Activated naive CD4-positive, alpha-beta T cell treated with anti-CD3 and anti-CD28 coated beads, Interleukin-2, amount 10 ng/mL, durations not matched to agents 7 days and 5 days (primary cell): ENCODE measurements at regions not wholly inside any gene's neighbourhood (a gene's known extent, or its start where the extent isn't known, plus 50 kb on each side); places are given as distances from the start of the nearest gene placed in this dataset.
"Not testable (repeated sequence)": the region's sequence is repeated elsewhere in the genome, so short reads cannot be mapped to it uniquely, and the experiment has no call there.

Source experiments
- CTCF ChIA-PET: fragments of 350-600 bp; sonication (Branson Sonifier 250); formaldehyde crosslinking; loops from one replicate; lab custom pipeline; 2021; ENCODE audit warnings: antibody characterized with exemption; lab: Charles Lee
- DNase-seq: peaks from one replicate; pipeline ENCODE4 v3.0.0-alpha.2; 2020
- H3K27ac Mint-ChIP-seq: one replicate; pipeline ENCODE4 v1.8.0; 2021; ENCODE audit warnings: mild to moderate bottlenecking, moderate library complexity, mixed read lengths
- H3K27me3 Mint-ChIP-seq: one replicate; pipeline ENCODE4 v1.8.0; 2021; ENCODE audit warnings: mild to moderate bottlenecking, mixed read lengths
- H3K36me3 Mint-ChIP-seq: one replicate; pipeline ENCODE4 v1.8.0; 2021; ENCODE audit warnings: mixed read lengths
- H3K4me1 Mint-ChIP-seq: one replicate; pipeline ENCODE4 v1.8.0; 2021; ENCODE audit warnings: mixed read lengths
- H3K4me3 Mint-ChIP-seq: one replicate; pipeline ENCODE4 v1.8.0; 2021; ENCODE audit warnings: mild to moderate bottlenecking, moderate library complexity, mixed read lengths
- H3K9me3 Mint-ChIP-seq: one replicate; pipeline ENCODE4 v1.8.0; 2021; ENCODE audit warnings: mixed read lengths

DNA sequence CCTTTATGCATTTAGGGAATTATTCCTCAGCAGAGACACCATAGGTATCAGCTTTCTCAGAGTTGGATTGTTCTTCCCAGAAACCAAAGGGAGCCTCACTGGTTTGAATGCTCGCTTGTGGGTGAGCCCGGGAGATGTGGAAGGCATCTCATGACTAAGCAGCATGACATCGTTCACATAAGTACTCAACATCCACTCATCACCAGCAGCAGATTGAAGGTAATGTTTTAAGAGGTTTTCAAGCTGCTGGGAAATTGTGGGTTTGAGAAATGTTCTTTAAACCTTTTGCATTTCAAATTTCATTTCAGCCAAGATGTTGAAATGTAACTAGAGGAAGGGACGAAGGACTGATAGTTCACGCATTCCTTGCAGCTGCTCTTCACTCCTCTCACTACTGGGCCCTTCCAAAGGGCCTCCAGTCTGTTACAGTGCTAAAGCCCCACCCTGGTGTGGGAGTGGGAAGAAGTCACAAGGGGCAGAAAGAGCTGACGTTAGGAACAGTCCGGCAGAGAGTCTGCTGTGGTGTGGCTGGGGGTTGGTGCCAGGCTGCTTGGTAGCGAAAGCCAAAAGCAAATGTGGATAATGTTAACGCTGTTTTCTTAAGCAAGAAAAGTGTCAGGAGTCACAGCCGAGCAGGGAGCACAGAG lies 324.5 kb upstream of the EPHA4 start:
- no peaks in the 10 kb centered on the region for H3K36me3 Mint-ChIP-seq
- H3K9me3 Mint-ChIP-seq = peaks cover 3% of the 10 kb centered on the region
- no peaks in the 10 kb centered on the region for H3K4me1 Mint-ChIP-seq
- H3K27me3 Mint-ChIP-seq = no peaks in the 10 kb centered on the region
- no peak overlapping the region for H3K4me3 Mint-ChIP-seq
- no peak for DNase-seq
- no peak overlapping the region for H3K27ac Mint-ChIP-seq
- CTCF ChIA-PET = no interaction called here

DNA sequence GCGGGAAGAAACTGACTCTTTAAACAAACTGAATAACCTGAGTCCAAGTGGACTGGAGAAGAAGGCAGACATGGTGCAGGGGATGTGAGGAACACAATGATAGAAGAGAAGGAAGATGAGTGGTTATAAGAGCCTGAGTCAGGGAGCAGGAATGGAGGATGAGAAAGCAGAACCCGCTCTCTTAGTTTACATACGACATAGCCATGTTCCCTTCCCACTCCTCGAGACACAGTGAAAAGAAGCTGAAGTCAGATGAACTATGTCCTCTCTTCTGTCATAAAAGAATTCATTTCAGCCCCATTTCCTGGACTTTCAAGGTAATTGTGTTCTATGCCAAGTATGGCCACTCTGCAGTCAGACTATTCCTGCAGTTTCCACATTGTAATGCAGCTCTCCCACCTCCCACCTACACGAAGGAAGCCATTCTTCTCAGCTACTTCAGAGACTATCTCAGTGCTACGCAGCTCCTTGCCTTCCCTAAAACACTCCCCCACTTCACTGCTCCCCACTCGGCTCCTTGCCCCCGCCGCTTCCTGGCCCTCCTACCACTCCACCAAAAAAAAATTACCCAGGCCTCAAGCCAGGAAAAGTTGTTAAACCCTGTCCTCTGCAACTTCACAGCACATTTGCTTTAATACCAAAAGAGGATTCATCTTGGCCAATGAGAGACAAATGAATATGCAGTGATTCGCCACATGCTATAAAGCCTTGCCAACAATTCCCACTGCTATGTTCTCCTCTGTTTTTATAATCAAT lies 323.4 kb upstream of the EPHA4 start:
- H3K4me3 Mint-ChIP-seq = no peak overlapping the region
- H3K27me3 Mint-ChIP-seq = no peaks in the 10 kb centered on the region
- no peaks in the 10 kb centered on the region for H3K4me1 Mint-ChIP-seq
- H3K9me3 Mint-ChIP-seq = peaks cover 3% of the 10 kb centered on the region
- H3K36me3 Mint-ChIP-seq = no peaks in the 10 kb centered on the region
- H3K27ac Mint-ChIP-seq = no peak overlapping the region
- CTCF ChIA-PET = no interaction called here
- no peak for DNase-seq

DNA sequence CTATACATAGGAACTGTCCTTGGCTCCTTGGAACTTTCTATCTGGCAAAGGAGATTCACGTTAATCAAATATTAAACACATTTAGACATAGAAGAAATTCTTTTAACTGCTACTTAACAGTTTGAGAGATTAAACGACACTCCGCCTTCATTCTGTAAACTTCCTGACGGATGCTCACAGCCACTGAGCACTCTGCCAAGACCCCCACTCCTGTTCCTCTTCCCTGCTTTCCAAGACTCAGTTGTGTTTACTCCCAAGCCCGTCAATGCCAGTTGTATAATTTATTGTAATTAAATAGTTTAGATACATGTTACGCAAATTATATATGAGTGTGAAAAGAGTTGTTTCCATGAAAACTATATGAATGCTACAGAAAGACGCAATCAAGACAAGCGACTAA lies 321.4 kb upstream of the EPHA4 start:
- H3K27ac Mint-ChIP-seq = no peak overlapping the region
- no peaks in the 10 kb centered on the region for H3K27me3 Mint-ChIP-seq
- DNase-seq = no peak
- H3K4me3 Mint-ChIP-seq = no peak overlapping the region
- CTCF ChIA-PET = no interaction called here
- H3K36me3 Mint-ChIP-seq = no peaks in the 10 kb centered on the region
- H3K4me1 Mint-ChIP-seq = no peaks in the 10 kb centered on the region
- peaks cover 3% of the 10 kb centered on the region for H3K9me3 Mint-ChIP-seq

GRCh38 chr2:221892006-221892405 lies 319.9 kb upstream of the EPHA4 start:
- H3K27ac Mint-ChIP-seq, H3K9me3 Mint-ChIP-seq, CTCF ChIA-PET, H3K4me3 Mint-ChIP-seq, DNase-seq, H3K36me3 Mint-ChIP-seq, H3K27me3 Mint-ChIP-seq, H3K4me1 Mint-ChIP-seq: not testable (repeated sequence)

DNA sequence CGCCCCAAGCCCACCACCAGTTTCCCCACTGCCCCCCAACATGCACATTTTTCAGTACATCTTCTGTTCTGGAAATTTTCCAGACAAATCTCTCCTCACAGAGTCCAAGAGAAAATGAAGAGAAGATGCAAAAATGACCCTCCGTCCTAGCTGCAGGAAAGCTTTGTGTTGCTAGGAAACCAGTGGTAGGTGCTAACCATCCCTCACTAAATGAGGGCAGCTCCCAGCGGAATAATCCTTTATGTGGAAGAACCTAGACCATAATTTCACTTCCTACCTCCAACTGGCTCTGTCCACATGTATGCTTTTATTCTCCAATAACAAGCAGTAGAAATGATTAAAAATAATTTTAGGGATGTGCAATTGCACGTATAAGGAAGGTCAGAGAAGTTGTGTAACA lies 311.9 kb upstream of the EPHA4 start:
- Mint-ChIP-seq H3K9me3 (no peaks in the 10 kb centered on the region), H3K36me3 (no peaks in the 10 kb centered on the region), H3K27me3 (no peaks in the 10 kb centered on the region), H3K4me1 (no peaks in the 10 kb centered on the region), H3K27ac (no peak overlapping the region), H3K4me3 (no peak overlapping the region)
- CTCF ChIA-PET = no interaction called here
- no peak for DNase-seq

- CTCF ChIA-PET = no interaction called here
- Mint-ChIP-seq H3K27me3 (no peaks in the 10 kb centered on the region), H3K36me3 (no peaks in the 10 kb centered on the region), H3K4me1 (no peaks in the 10 kb centered on the region), H3K27ac (no peak overlapping the region), H3K4me3 (no peak overlapping the region), H3K9me3 (peaks cover 6% of the 10 kb centered on the region)
- DNase-seq = no peak
Measured at GRCh38 chr2:221876016-221876415, 303.9 kb upstream of the EPHA4 start.

GRCh38 chr2:221874444-221874843 lies 302.3 kb upstream of the EPHA4 start:
- Mint-ChIP-seq H3K4me3 (no peak overlapping the region), H3K9me3 (peaks cover 9% of the 10 kb centered on the region), H3K4me1 (no peaks in the 10 kb centered on the region), H3K27ac (no peak overlapping the region), H3K27me3 (no peaks in the 10 kb centered on the region), H3K36me3 (no peaks in the 10 kb centered on the region)
- CTCF ChIA-PET = no interaction called here
- no peak for DNase-seq

- Mint-ChIP-seq H3K4me1 (no peaks in the 10 kb centered on the region), H3K4me3 (no peak overlapping the region), H3K9me3 (peaks cover 3% of the 10 kb centered on the region), H3K36me3 (no peaks in the 10 kb centered on the region), H3K27me3 (no peaks in the 10 kb centered on the region), H3K27ac (no peak overlapping the region)
- CTCF ChIA-PET = no interaction called here
- DNase-seq = no peak
Measured at GRCh38 chr2:221857719-221858118, 285.6 kb upstream of the EPHA4 start.

DNA sequence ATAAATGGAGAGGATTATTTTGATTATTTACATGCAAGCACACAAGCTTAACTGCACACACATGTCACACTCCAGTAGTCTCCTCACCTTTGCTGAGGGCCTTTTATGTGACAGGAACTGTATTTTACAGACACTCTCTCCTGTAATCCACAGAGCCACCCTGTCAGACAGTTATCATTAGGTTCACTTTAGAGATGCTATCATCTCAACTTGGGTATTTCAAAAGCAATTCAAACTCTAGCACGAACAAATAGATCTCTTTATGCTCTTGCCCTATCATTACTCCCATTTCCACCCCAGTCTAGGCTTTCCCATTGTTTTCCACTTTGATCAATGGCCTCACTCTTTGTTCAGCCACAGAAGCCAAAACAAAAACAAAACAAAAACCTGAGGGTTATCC lies 281.2 kb upstream of the EPHA4 start:
- Mint-ChIP-seq H3K9me3 (peaks cover 3% of the 10 kb centered on the region), H3K27ac (no peak overlapping the region), H3K4me3 (no peak overlapping the region), H3K27me3 (no peaks in the 10 kb centered on the region), H3K36me3 (no peaks in the 10 kb centered on the region), H3K4me1 (no peaks in the 10 kb centered on the region)
- CTCF ChIA-PET = no interaction called here
- DNase-seq = no peak

DNA sequence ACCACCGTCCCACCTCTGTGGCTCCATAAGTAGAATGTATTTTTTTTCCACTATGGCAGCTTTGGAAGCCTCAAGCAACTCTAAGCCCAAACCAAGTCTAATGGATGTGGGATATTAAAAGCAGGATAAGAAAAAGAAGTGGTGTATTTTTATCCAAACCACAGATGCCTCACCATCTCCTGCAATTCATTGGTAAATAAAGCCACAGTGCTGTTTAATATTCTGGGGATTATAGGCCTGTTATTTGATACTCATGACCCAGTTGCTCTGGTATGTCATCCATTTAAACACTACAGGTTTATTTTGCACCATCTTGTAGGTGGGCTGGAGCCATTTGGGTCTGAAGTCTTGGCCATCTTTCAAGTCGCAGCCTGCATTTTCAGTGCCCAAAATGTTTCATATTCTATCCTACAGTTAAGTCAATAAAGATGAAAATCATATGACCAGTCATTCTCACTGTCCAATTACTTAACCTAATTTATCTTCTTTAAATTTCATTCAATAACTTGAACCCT lies 279.5 kb upstream of the EPHA4 start:
- Mint-ChIP-seq H3K4me3 (no peak overlapping the region), H3K9me3 (peaks cover 3% of the 10 kb centered on the region), H3K27ac (no peak overlapping the region), H3K27me3 (no peaks in the 10 kb centered on the region), H3K36me3 (no peaks in the 10 kb centered on the region), H3K4me1 (no peaks in the 10 kb centered on the region)
- CTCF ChIA-PET = no interaction called here
- no peak for DNase-seq

DNA sequence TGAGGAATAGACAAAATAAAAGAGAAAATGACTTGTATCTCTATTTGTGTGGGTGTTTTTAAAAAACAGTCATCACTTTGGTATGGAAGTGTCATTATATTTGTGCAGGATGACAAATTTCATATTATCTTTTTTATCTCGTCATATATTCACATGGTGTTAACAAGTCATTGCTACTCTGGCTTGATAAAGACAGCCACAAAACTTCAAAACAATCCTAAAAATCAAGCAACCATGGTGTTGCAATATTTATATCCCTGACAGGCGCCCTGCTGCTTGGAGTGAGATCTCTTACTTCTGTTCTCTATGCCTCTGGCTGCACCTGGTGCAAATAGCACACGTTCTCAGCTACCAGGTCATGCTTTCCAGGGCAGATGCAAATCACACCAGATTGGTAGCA lies 278.0 kb upstream of the EPHA4 start:
- Mint-ChIP-seq H3K9me3 (peaks cover 3% of the 10 kb centered on the region), H3K36me3 (no peaks in the 10 kb centered on the region), H3K4me3 (no peak overlapping the region), H3K27me3 (no peaks in the 10 kb centered on the region), H3K27ac (no peak overlapping the region), H3K4me1 (no peaks in the 10 kb centered on the region)
- CTCF ChIA-PET = no interaction called here
- no peak for DNase-seq

- Mint-ChIP-seq H3K27me3 (no peaks in the 10 kb centered on the region), H3K4me1 (no peaks in the 10 kb centered on the region), H3K4me3 (no peak overlapping the region), H3K27ac (no peak overlapping the region), H3K9me3 (no peaks in the 10 kb centered on the region), H3K36me3 (no peaks in the 10 kb centered on the region)
- CTCF ChIA-PET = interaction anchor here (0.7 kb wide), 1 partner anchor 10 kb away, joined by 3 read pairs; no protein-coding TSS in a partner anchor
- DNase-seq = no peak
Measured at GRCh38 chr2:221848286-221848685, 276.2 kb upstream of the EPHA4 start.

- H3K27ac Mint-ChIP-seq = no peak overlapping the region
Measured at GRCh38 chr2:221845021-221845365, 272.9 kb upstream of the EPHA4 start.

DNA sequence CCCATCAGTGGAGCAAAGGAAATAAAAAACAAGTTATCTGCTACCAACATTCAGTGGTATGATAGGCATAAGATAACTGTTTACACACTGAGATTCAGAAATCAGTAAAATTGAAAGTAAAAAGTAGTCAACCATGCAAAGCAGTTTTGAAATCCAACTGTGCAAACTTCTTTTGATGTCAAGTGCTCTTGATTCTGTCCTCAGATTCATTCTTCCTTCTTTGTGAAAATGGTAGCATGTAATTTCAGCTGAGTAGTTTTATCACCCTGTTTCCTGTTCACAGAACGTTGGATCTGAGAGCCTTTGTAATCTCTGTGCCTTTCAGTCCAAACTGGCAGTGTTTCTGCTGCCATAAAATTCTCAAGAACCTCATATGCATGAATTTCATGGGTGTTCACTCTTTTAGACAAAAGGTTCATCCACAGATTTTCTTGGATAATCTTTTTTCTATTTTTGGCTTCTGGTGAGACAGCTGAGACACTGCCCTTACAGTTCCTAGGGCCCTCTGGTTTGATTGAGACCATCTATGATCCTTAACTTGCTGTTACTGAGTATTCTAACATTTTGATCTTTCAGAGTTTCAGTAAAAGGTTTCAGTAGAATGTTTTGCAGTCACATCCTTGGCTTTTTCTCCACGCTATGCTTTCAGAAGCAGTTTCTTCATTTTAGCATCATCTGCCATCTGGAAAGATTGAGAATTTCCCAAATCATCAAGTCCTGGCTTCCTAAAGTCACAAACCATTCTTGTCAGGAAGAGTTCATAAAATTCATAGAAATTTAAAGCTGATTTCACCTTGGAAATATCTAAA lies 272.3 kb upstream of the EPHA4 start:
- no peaks in the 10 kb centered on the region for H3K36me3 Mint-ChIP-seq
- no peak for DNase-seq
- H3K4me3 Mint-ChIP-seq = no peak overlapping the region
- H3K27me3 Mint-ChIP-seq = no peaks in the 10 kb centered on the region
- H3K4me1 Mint-ChIP-seq = no peaks in the 10 kb centered on the region
- CTCF ChIA-PET = no interaction called here
- H3K27ac Mint-ChIP-seq = no peak overlapping the region
- H3K9me3 Mint-ChIP-seq = no peaks in the 10 kb centered on the region

More at GRCh38 chr2:221845021-221845365, 272.9 kb upstream of the EPHA4 start:
- Mint-ChIP-seq H3K4me1 (no peaks in the 10 kb centered on the region), H3K4me3 (no peak overlapping the region), H3K27me3 (no peaks in the 10 kb centered on the region), H3K36me3 (no peaks in the 10 kb centered on the region), H3K9me3 (no peaks in the 10 kb centered on the region)
- no peak for DNase-seq
- CTCF ChIA-PET = no interaction called here
